ENCODE measurements at regions not wholly inside any gene's neighbourhood (a gene's known extent, or its start where the extent isn't known, plus 50 kb on each side); places are given as distances from the start of the nearest gene placed in this dataset.

- Histone ChIP-seq H3K4me3 (ENCODE audit: extremely low read depth in 1 of 4, insufficient read depth in 2 of 4, low read depth in 3 of 4, low read length in 4 of 4) (no peak overlapping the region), H3K27me3 (replicated peaks in 1 of 4; ENCODE audit: control insufficient read depth in 3 of 4, extremely low read depth in 1 of 4, insufficient read depth in 3 of 4, low read length in 3 of 4) (no peaks in the 10 kb centered on the region), H3K79me2 (ENCODE audit: control insufficient read depth in 1 of 2, insufficient read depth in 2 of 2, low read length in 2 of 2) (no peaks in the 10 kb centered on the region), H3K27ac (ENCODE audit: low read depth, low read length) (no peak overlapping the region), H3K56ac (replicated peaks; ENCODE audit: insufficient read length, low read depth, low read length) (no peak overlapping the region), H3K23me2 (ENCODE audit: low read depth, low read length) (no peaks in the 10 kb centered on the region), H4K20me1 (replicated peaks in 1 of 2; ENCODE audit: control insufficient read depth in 1 of 2, insufficient read depth in 2 of 2, low read length in 2 of 2) (no peaks in the 10 kb centered on the region), H2BK15ac (ENCODE audit: low read length) (no peak overlapping the region), H3K9ac (replicated peaks in 1 of 4; ENCODE audit: extremely low read depth in 1 of 4, low read depth in 3 of 4, low read length in 3 of 4) (no peak overlapping the region), H4K91ac (replicated peaks; ENCODE audit: insufficient read length, low read length) (no peak overlapping the region), H3K4me1 (replicated peaks in 1 of 4; ENCODE audit: control insufficient read depth in 3 of 4, insufficient read depth in 4 of 4, low read length in 3 of 4) (peaks cover 0 to 3% (median 1%) of the 10 kb centered on the region in 4 experiments; a peak in 2 of 7 replicates), H2BK20ac (ENCODE audit: low read length) (no peak overlapping the region), H3K14ac (ENCODE audit: insufficient read length) (no peak overlapping the region), H3K18ac (ENCODE audit: extremely low read depth, low read length) (no peak overlapping the region), H3K23ac (ENCODE audit: insufficient read length) (no peak overlapping the region), H2BK5ac (ENCODE audit: low read depth, low read length) (no peak overlapping the region), H2BK120ac (replicated peaks; ENCODE audit: low read depth, low read length) (no peak overlapping the region), H3K9me3 (ENCODE audit: insufficient read depth in 2 of 2, low read depth in 1 of 2, low read length in 1 of 2) (no peaks in the 10 kb centered on the region), H4K8ac (ENCODE audit: extremely low read depth, insufficient read depth, low read length) (no peak overlapping the region), H2AFZ (ENCODE audit: low read length) (no peak overlapping the region), H3K4ac (replicated peaks; ENCODE audit: insufficient read length, low read depth, low read length) (no peak overlapping the region), H3K36me3 (ENCODE audit: control insufficient read depth in 2 of 4, insufficient read depth in 4 of 4, low read length in 3 of 4) (no peaks in the 10 kb centered on the region), H3K4me2 (ENCODE audit: insufficient read depth in 1 of 2, low read depth in 2 of 2, low read length in 2 of 2) (no peak overlapping the region), H3K79me1 (ENCODE audit: low read depth, low read length) (no peaks in the 10 kb centered on the region), H4K5ac (ENCODE audit: insufficient read length, low read depth, low read length) (no peak overlapping the region), H2AK5ac (ENCODE audit: low read depth, low read length) (no peak overlapping the region), H2BK12ac (ENCODE audit: low read depth, low read length) (no peak overlapping the region)
- TF ChIP-seq RXRA (IDR thresholded peaks at IDR 0.05; ENCODE audit: insufficient read depth, low read depth, low read length): no peak
- ChIA-PET CTCF (ENCODE audit: partially characterized antibody) (no interaction called here), POLR2A (ENCODE audit: partially characterized antibody) (no interaction called here)
- no peak for DNase-seq (ENCODE audit: low read depth in 1 of 2, low spot score in 2 of 2)
- no peak for FAIRE-seq
- 93% methylated on average over 3 of the region's 3 CpGs; no CpG with 5 or more reads in 1 of the 2 experiments for WGBS, 2 experiments (ENCODE audit: extremely low coverage in 1 of 2, insufficient coverage in 1 of 2, insufficient read length in 1 of 2, insufficient replicate concordance in 2 of 2, low coverage in 1 of 2, low lambda C conversion rate in 2 of 2, missing lambda C conversion rate in 1 of 2)
Measured at GRCh38 chr1:162941024-162941423, 80.0 kb upstream of the CCDC190 start.
